ENCODE measurements at regions not wholly inside any gene's neighbourhood (a gene's known extent, or its start where the extent isn't known, plus 50 kb on each side); places are given as distances from the start of the nearest gene placed in this dataset.

DNA sequence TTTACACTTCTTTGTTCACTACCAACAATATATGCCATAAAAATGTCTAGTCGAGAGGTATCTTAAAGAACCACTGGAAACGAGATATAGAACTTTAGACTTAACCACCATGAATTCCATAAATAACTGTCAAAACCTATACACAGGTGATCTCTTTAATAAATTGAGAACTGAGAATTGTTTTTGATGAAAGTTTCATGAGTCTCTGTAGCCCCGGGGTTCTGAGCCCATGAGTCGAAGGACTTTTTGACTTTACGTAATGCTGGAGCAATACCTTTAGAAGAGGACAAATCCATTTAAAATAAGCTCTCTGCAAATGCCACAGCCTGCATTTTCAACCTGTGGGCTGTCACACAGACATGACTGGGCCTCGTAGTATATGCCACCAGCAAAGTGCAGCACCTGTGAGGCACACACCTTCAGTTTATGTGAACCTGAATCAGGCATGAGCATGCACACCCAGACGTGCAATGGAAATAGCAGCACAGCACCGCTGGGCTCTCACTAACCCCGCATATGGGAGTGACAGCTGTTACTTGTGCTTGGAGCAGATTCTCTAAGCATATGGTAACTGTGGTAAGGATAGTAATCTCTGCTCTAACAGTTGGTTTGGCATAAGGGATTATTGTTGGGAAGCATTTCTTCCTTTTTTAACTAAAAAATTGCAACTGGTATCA lies 383.2 kb downstream of the SOCS6 start:
- no peak overlapping the region for H3K9ac ChIP-seq (ENCODE audit: low read length in 2 of 2)
- no peak overlapping the region for H3K27ac ChIP-seq (ENCODE audit: low read length)
- H3K4me3 ChIP-seq (ENCODE audit: low read length in 2 of 2): no peak overlapping the region

GRCh38 chr18:70666936-70667335 lies 378.1 kb downstream of the SOCS6 start:
- H3K4me3 ChIP-seq (ENCODE audit: low read length in 2 of 2): no peak overlapping the region
- H3K9me3 ChIP-seq (ENCODE audit: control insufficient read depth in 2 of 2, low read length in 2 of 2): peaks cover 0 to 3% of the 10 kb centered on the region in 2 donors
- H3K9ac ChIP-seq (ENCODE audit: low read length in 2 of 2): no peak overlapping the region
- H3K27me3 ChIP-seq (ENCODE audit: control insufficient read depth in 1 of 2, insufficient read depth in 2 of 2, low read length in 2 of 2): no peaks in the 10 kb centered on the region
- H3K4me1 ChIP-seq (ENCODE audit: control insufficient read depth, insufficient read depth, low read length): no peaks in the 10 kb centered on the region
- no peak overlapping the region for H3K27ac ChIP-seq (ENCODE audit: low read length)
- no peaks in the 10 kb centered on the region for H3K36me3 ChIP-seq (ENCODE audit: control insufficient read depth in 2 of 2, insufficient read depth in 2 of 2, low read length in 2 of 2)

More for the DNA sequence above, 383.2 kb downstream of the SOCS6 start:
- Histone ChIP-seq H3K36me3 (ENCODE audit: control insufficient read depth in 2 of 2, insufficient read depth in 2 of 2, low read length in 2 of 2) (no peaks in the 10 kb centered on the region), H3K4me1 (ENCODE audit: control insufficient read depth, insufficient read depth, low read length) (no peaks in the 10 kb centered on the region), H3K9me3 (ENCODE audit: control insufficient read depth in 2 of 2, low read length in 2 of 2) (no peaks in the 10 kb centered on the region), H3K27me3 (ENCODE audit: control insufficient read depth in 1 of 2, insufficient read depth in 2 of 2, low read length in 2 of 2) (no peaks in the 10 kb centered on the region)

- Histone ChIP-seq H3K27me3 (ENCODE audit: control insufficient read depth in 1 of 2, insufficient read depth in 2 of 2, low read length in 2 of 2) (no peaks in the 10 kb centered on the region), H3K4me1 (ENCODE audit: control insufficient read depth, insufficient read depth, low read length) (no peaks in the 10 kb centered on the region), H3K36me3 (ENCODE audit: control insufficient read depth in 2 of 2, insufficient read depth in 2 of 2, low read length in 2 of 2) (no peaks in the 10 kb centered on the region), H3K4me3 (ENCODE audit: low read length in 2 of 2) (no peak overlapping the region), H3K27ac (ENCODE audit: low read length) (no peak overlapping the region), H3K9ac (ENCODE audit: low read length in 2 of 2) (no peak overlapping the region), H3K9me3 (ENCODE audit: control insufficient read depth in 2 of 2, low read length in 2 of 2) (peaks cover 0 to 3% of the 10 kb centered on the region in 2 donors)
These were observed 374.3 kb downstream of the SOCS6 start for GRCh38 chr18:70663141-70663540.

DNA sequence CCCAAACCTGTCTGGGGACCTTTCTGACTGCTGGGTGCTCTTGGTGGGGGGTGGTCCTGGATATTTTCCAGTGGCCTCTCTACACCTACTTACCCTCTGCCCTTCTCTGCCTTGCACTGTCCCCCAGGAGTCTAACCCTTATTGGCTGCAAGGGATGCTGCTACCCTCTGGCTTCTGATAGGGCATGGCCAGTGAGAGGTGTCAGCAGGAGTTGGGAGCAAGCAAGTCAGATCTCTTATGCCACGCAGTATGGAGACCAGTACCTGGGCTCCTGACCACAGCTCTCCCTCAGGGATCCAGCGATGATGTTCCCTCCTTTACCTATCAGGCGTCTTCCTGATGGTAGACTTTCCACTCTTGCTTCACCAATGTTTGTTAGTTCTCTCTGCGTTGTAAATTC lies 373.7 kb downstream of the SOCS6 start:
- Histone ChIP-seq H3K4me3 (ENCODE audit: low read length in 2 of 2) (no peak overlapping the region), H3K36me3 (ENCODE audit: control insufficient read depth in 2 of 2, insufficient read depth in 2 of 2, low read length in 2 of 2) (no peaks in the 10 kb centered on the region), H3K9me3 (ENCODE audit: control insufficient read depth in 2 of 2, low read length in 2 of 2) (peaks cover 0 to 3% of the 10 kb centered on the region in 2 donors), H3K27me3 (ENCODE audit: control insufficient read depth in 1 of 2, insufficient read depth in 2 of 2, low read length in 2 of 2) (no peaks in the 10 kb centered on the region), H3K27ac (ENCODE audit: low read length) (no peak overlapping the region), H3K9ac (ENCODE audit: low read length in 2 of 2) (no peak overlapping the region), H3K4me1 (ENCODE audit: control insufficient read depth, insufficient read depth, low read length) (no peaks in the 10 kb centered on the region)

GRCh38 chr18:70659036-70659925 lies 370.4 kb downstream of the SOCS6 start:
- no peak overlapping the region for H3K27ac ChIP-seq (ENCODE audit: low read length)
- H3K9me3 ChIP-seq (ENCODE audit: control insufficient read depth in 2 of 2, low read length in 2 of 2): no peaks in the 10 kb centered on the region
- no peaks in the 10 kb centered on the region for H3K4me1 ChIP-seq (ENCODE audit: control insufficient read depth, insufficient read depth, low read length)
- no peak overlapping the region for H3K4me3 ChIP-seq (ENCODE audit: low read length in 2 of 2)
- no peaks in the 10 kb centered on the region for H3K27me3 ChIP-seq (ENCODE audit: control insufficient read depth in 1 of 2, insufficient read depth in 2 of 2, low read length in 2 of 2)
- H3K36me3 ChIP-seq (ENCODE audit: control insufficient read depth in 2 of 2, insufficient read depth in 2 of 2, low read length in 2 of 2): no peaks in the 10 kb centered on the region
- H3K9ac ChIP-seq (ENCODE audit: low read length in 2 of 2): no peak overlapping the region

GRCh38 chr18:70653671-70654070 lies 364.8 kb downstream of the SOCS6 start:
- Histone ChIP-seq H3K4me3 (ENCODE audit: low read length in 2 of 2) (no peak overlapping the region), H3K27ac (ENCODE audit: low read length) (no peak overlapping the region), H3K36me3 (ENCODE audit: control insufficient read depth in 2 of 2, insufficient read depth in 2 of 2, low read length in 2 of 2) (no peaks in the 10 kb centered on the region), H3K9me3 (ENCODE audit: control insufficient read depth in 2 of 2, low read length in 2 of 2) (no peaks in the 10 kb centered on the region), H3K9ac (ENCODE audit: low read length in 2 of 2) (no peak overlapping the region), H3K27me3 (ENCODE audit: control insufficient read depth in 1 of 2, insufficient read depth in 2 of 2, low read length in 2 of 2) (no peaks in the 10 kb centered on the region), H3K4me1 (ENCODE audit: control insufficient read depth, insufficient read depth, low read length) (no peaks in the 10 kb centered on the region)

GRCh38 chr18:70650878-70651277 lies 362.0 kb downstream of the SOCS6 start:
- H3K9me3 ChIP-seq (ENCODE audit: control insufficient read depth in 2 of 2, low read length in 2 of 2): no peaks in the 10 kb centered on the region
- H3K36me3 ChIP-seq (ENCODE audit: control insufficient read depth in 2 of 2, insufficient read depth in 2 of 2, low read length in 2 of 2): no peaks in the 10 kb centered on the region

DNA sequence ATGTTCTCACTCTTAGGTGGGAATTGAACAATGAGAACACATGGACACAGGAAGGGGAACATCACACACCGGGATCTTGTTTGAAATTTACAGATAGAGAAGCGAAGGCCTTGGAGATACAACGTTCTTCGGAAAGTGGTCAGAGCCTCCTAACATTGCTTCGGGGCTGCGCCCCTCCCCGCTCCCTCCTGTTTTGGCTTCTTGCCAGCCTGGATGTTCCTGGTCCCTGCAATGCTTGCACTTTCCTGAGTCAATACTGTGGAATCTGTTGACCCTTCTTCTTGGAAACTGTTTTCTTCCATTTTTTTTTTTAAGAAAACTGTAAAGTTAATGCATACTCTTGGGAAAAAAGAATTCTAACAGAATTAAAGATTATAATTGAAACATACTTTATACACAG lies 360.8 kb downstream of the SOCS6 start:
- no peaks in the 10 kb centered on the region for H3K27me3 ChIP-seq (ENCODE audit: control insufficient read depth in 1 of 2, insufficient read depth in 2 of 2, low read length in 2 of 2)
- no peak overlapping the region for H3K9ac ChIP-seq (ENCODE audit: low read length in 2 of 2)
- H3K9me3 ChIP-seq (ENCODE audit: control insufficient read depth in 2 of 2, low read length in 2 of 2): no peaks in the 10 kb centered on the region
- H3K4me3 ChIP-seq (ENCODE audit: low read length in 2 of 2): no peak overlapping the region
- no peaks in the 10 kb centered on the region for H3K4me1 ChIP-seq (ENCODE audit: control insufficient read depth, insufficient read depth, low read length)
- H3K27ac ChIP-seq (ENCODE audit: low read length): no peak overlapping the region
- no peaks in the 10 kb centered on the region for H3K36me3 ChIP-seq (ENCODE audit: control insufficient read depth in 2 of 2, insufficient read depth in 2 of 2, low read length in 2 of 2)

More at GRCh38 chr18:70650878-70651277, 362.0 kb downstream of the SOCS6 start:
- no peak overlapping the region for H3K9ac ChIP-seq (ENCODE audit: low read length in 2 of 2)
- no peak overlapping the region for H3K27ac ChIP-seq (ENCODE audit: low read length)
- no peak overlapping the region for H3K4me3 ChIP-seq (ENCODE audit: low read length in 2 of 2)
- no peaks in the 10 kb centered on the region for H3K27me3 ChIP-seq (ENCODE audit: control insufficient read depth in 1 of 2, insufficient read depth in 2 of 2, low read length in 2 of 2)
- no peaks in the 10 kb centered on the region for H3K4me1 ChIP-seq (ENCODE audit: control insufficient read depth, insufficient read depth, low read length)

GRCh38 chr18:70645971-70646370 lies 357.1 kb downstream of the SOCS6 start:
- no peaks in the 10 kb centered on the region for H3K4me1 ChIP-seq (ENCODE audit: control insufficient read depth, insufficient read depth, low read length)

GRCh38 chr18:70643812-70644211 lies 355.0 kb downstream of the SOCS6 start:
- Histone ChIP-seq H3K27me3 (ENCODE audit: control insufficient read depth in 1 of 2, insufficient read depth in 2 of 2, low read length in 2 of 2) (no peaks in the 10 kb centered on the region), H3K9ac (ENCODE audit: low read length in 2 of 2) (no peak overlapping the region), H3K9me3 (ENCODE audit: control insufficient read depth in 2 of 2, low read length in 2 of 2) (no peaks in the 10 kb centered on the region), H3K36me3 (ENCODE audit: control insufficient read depth in 2 of 2, insufficient read depth in 2 of 2, low read length in 2 of 2) (no peaks in the 10 kb centered on the region), H3K4me1 (ENCODE audit: control insufficient read depth, insufficient read depth, low read length) (no peaks in the 10 kb centered on the region), H3K4me3 (ENCODE audit: low read length in 2 of 2) (no peak overlapping the region), H3K27ac (ENCODE audit: low read length) (no peak overlapping the region)

More at GRCh38 chr18:70645971-70646370, 357.1 kb downstream of the SOCS6 start:
- Histone ChIP-seq H3K27me3 (ENCODE audit: control insufficient read depth in 1 of 2, insufficient read depth in 2 of 2, low read length in 2 of 2) (no peaks in the 10 kb centered on the region), H3K36me3 (ENCODE audit: control insufficient read depth in 2 of 2, insufficient read depth in 2 of 2, low read length in 2 of 2) (no peaks in the 10 kb centered on the region), H3K4me3 (ENCODE audit: low read length in 2 of 2) (no peak overlapping the region), H3K9me3 (ENCODE audit: control insufficient read depth in 2 of 2, low read length in 2 of 2) (no peaks in the 10 kb centered on the region), H3K27ac (ENCODE audit: low read length) (no peak overlapping the region), H3K9ac (ENCODE audit: low read length in 2 of 2) (no peak overlapping the region)
